ENCODE measurements at regions not wholly inside any gene's neighbourhood (a gene's known extent, or its start where the extent isn't known, plus 50 kb on each side); places are given as distances from the start of the nearest gene placed in this dataset.
"Not testable (repeated sequence)": the region's sequence is repeated elsewhere in the genome, so short reads cannot be mapped to it uniquely, and the experiment has no call there.

DNA sequence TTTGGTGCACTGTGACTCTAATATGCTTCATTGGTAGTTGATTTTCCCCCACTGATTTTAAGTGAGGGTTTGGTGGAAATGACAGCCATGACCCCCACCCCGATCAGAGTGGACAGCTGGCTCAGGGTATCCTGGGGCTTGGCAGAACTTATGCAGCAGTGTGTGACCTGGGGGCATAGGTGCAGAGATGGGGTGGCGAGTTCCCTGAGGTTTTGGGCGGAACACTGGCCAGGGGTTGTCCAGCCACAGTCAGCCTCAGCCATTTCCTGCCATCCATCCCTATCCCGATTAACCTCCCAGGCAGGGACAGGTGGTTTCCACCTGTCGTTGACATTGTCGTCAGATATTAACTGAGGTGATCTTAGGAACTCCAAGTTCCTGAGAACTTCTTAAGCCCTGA is 155.8 kb upstream of the CHST15 start:
- no peak for DNase-seq (ENCODE audit: extremely low read depth in 1 of 2, low read depth in 1 of 2)

DNA sequence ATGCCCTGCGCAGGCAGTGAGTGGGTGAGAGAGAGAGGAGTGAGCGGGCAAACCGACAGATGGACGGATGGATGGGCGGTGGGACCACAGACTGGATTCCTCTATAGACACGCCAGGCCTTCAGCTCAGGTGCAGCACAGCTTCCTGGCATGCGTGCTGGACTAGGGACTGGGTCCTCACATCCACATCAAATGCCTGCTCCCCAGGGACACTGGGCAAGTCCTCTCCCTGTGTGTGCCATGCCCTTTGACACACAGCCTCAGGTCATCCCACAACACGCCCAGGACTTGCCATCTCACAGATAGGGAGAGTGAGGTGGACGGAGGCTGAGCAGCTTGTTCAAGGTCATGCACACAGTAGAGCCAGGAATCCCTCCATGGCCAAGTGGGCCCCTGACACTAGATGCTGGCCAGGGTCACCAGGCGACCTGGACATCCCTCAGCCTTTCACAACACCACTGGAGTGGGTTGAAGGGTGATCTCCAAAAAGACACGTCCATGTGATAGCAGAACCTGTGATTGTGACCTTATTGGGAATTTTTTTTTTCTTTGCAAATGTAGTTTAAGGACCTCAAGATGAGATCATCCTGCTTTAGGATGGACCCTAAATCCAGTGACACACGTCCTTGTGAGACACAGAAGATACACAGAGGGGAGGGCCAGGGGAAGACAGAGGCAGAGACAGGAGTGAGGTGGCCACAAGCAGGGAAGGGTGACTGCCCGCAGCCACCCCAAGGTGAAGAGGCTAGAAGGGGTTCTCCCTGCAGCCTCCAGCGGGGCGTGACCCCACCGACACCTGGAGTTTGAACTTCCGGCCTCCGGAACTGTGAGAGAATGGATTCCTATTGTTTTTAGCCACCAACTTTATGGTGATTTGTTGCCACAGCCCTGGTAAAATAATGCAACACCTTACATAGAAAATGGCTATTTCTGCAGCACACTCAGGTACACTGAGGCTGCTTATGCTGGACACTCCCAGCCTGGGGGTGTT is 155.0 kb upstream of the CHST15 start:
- no peak for DNase-seq (ENCODE audit: extremely low read depth in 1 of 2, low read depth in 1 of 2)

DNA sequence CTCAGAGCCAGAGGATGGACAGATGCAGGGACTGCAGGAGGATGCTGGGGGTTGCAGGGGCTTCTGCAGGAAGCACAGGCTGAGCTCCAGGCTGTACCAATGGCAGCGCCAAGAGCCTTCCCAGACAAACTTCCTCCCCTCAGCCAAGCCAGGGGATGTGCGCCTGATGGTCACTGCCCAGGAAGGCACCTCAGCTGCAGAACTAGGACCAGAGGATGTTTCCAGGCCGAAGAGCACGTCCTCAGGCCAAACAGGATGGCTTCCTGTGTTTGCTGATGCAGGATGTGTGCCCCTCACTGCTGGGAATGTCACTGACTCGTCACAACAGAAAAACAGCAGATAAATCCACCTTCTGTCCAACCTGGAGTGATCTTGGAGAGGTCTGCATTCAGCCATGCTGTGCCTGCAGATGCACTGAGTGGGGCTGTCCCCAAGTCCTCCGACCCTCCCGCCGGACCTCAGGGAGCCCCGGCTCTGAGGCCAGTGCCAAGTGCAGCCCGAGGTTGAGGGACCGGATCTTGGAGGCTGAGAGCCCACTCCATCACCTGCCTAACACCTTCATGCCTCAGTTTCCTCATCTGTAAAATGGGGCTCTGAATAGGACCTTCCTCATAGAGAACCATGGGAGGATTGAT is 152.5 kb upstream of the CHST15 start:
- DNase-seq (ENCODE audit: extremely low read depth in 1 of 2, low read depth in 1 of 2) = no peak

DNA sequence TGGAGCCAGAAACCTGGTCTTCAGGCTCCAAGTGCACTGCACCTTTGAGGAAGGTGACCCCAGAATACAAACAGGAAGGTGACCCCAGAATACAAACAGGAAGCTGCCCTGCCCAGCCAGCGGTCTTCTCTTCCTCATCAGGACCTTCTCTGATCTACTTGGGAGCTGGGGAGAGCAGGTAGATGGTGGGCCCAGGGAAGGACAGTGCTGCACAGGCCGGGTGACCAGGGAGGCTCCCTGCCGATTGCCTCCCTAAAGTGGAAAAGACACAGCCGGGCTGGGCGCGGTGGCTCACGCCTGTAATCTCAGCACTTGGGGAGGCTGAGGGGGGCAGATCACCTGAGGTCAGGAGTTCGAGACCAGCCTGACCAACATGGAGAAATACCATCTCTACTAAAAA is 151.8 kb upstream of the CHST15 start:
- no peak for DNase-seq (ENCODE audit: extremely low read depth in 1 of 2, low read depth in 1 of 2)

DNA sequence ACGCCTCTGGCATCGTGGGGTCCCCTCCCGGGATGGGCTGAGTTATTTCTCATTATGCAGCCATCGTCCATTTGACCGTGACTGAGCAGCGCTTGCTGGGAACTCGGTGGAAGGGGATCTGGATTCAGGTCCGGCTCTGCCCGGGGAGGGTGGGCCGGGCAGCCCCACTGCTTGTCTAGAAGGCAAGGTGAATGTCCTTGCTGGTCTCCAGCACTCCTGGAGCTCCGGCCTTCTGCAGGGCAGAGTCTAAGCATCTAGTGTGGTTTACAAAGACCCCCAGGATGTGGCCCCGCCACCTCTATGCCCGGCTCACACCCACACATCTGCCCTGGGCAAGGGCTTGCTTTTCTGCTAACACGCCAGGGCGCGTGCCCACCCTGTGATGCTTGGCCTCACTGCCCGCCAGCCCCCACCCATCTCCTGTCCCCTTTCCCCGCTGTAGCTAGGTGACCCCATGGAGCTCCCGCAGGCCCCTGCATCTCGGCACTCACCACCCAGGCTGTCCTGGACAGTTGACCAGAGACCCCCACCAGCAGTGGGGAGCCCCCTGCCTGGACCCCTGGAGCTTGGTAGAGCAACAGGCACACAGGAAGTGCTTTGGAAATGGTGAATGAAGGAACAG is 151.0 kb upstream of the CHST15 start:
- DNase-seq (ENCODE audit: extremely low read depth in 1 of 2, low read depth in 1 of 2) = no peak

DNA sequence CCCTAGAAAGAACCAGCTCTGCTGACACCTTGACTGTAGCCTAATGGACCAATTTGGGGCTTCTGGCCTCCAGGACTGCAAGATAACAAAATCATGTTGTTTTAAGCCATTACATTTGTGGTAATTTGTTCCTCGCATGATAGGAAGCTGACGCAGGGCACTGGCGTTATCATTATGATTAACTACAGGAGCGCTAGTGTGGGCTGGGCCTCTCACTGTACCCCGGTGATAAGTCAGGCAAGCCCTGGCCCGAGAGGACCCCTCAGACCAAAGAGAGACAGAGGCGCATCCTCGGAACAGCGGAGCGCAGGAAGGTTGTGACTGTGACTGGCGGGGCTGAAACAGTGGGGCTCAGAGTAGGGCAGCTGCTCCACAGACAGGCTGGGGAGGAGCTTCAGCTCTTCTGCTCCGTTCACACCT is 150.3 kb upstream of the CHST15 start:
- DNase-seq (ENCODE audit: extremely low read depth in 1 of 2, low read depth in 1 of 2) = no peak

DNA sequence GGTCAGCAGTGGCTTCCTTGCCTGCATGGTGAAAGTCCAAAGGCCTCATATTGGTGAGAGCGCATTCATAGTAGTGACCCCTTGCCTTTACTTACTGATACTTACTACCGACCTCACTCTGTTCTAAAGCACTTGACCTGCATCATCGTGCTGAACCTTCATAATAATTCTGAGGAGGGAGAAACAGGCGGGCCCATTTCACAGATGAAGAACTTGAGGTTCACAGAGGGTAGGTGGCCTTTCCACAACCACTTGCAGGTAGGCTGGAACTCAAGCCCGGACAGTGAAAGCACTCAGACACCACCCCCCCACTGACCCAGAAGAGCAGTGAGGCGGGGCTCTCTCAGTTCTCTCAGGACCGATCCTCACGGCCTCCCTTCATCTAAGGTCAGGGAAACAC is 149.4 kb upstream of the CHST15 start:
- DNase-seq (ENCODE audit: extremely low read depth in 1 of 2, low read depth in 1 of 2) = no peak

DNA sequence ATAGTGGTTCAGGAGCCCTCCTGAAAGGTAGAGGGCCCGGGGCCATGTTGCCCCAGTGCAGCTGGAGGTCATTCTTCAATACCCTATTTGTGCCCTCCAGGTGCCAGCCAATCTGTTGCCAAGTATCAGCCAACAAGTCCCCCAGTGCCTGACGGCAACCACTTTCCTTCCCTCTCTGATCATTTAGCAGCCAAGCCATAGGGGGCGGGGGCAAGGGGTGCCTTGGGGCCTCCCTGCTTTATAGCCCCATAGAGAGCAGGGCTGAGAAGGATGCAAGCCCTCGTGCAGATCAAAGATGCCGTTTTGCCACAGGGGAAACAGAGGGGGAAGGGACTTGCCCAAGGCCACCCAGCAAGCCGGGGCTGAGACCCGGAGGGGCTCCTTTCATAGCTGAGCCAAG is 149.0 kb upstream of the CHST15 start:
- no peak for DNase-seq (ENCODE audit: extremely low read depth in 1 of 2, low read depth in 1 of 2)

DNA sequence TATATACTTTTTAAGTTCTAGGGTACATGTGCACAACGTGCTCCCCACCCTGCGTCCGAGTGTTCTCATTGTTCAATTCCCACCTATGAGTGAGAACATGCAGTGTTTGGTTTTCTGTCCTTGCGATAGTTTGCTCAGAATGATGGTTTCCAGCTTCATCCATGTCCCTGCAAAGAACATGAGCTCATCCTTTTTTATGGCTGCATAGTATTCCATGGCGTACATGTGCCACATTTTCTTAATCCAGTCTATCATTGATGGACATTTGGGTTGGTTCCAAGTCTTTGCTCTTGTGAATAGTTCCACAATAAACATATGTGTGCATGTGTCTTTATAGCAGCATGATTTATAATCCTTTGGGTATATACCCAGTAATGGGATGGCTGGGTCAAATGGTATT is 148.1 kb upstream of the CHST15 start:
- not testable (repeated sequence) for DNase-seq (ENCODE audit: extremely low read depth in 1 of 2, low read depth in 1 of 2)

DNA sequence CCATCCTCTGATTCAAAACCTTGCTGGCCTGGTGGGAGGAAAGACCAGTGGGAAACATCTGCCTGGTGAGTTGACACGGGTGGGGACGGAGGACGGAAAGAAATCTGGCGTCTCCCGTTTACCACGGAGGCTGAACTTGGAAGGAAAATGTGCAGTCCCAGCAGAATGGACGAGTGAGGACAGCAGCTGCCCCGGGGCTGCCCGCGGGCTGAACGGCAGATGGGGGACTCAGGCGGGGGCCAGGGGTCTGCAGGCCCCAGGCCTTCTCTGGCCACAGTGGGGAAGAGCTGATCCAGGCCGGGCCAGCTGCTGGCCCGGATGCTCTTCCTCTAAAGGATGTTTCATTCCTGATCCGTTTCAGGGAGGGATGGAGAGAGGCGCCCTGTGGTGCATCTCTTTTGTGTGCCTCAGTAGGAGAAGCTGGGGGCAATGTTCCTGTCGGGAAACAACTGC is 147.5 kb upstream of the CHST15 start:
- no peak for DNase-seq (ENCODE audit: extremely low read depth in 1 of 2, low read depth in 1 of 2)

DNA sequence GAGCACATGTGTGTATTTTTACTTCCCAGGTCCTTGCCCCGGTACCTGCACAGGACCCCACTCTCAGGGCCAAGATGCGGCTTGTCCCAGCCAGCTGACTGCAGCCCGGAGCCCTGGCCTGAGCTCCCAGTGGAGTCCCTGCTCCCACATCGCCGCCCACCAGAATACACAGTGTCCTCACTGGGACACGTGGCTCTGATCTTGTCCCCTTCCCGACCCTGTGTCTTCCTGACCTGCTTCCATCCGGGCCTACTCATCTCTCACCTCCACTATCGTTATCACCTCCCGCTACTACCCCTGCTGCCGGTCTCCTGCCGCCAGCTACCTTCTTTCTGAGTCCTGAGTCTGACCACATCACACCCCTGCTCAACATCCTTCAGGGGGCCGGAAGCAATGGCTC is 146.3 kb upstream of the CHST15 start:
- no peak for DNase-seq (ENCODE audit: extremely low read depth in 1 of 2, low read depth in 1 of 2)

DNA sequence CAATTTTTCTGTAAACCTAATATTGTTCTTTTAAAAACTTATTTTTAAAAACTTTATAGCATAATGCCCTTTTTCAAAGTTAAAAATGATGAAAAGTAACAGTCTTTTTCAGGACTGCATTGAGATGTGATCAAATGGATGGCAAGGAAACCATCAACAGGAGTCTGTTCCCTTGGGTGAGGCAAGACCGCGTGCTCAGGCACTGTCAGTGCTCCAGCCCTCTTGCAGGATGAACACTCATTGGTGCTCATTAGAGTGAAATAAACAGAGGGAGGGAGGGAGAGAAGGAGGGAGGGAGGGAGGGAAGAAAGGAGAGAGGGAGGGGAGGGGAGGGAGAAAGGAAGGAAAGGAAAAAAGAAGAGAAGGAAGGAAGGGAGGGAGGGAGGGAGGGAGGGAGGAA is 145.7 kb upstream of the CHST15 start:
- no peak for DNase-seq (ENCODE audit: extremely low read depth in 1 of 2, low read depth in 1 of 2)

DNA sequence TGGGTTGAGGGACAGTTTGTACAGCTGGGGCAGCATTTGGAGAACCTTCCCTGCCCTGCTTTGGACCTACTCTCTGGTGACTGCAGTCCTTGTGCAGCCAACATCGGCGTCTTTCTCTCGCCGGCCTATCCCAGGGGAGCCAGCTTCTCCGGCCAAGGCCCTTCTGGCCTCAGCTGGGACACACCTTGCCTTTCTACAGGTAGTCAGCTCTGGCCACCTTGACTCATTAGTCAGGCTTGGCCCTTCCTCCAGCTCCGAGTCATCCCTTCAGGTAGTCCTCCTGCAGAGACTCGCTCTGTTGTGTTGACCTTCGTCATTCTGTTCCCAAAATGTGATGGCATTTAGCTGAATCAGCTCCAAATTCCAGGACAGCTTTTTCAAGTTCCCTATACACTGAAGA is 145.0 kb upstream of the CHST15 start:
- no peak for DNase-seq (ENCODE audit: extremely low read depth in 1 of 2, low read depth in 1 of 2)

DNA sequence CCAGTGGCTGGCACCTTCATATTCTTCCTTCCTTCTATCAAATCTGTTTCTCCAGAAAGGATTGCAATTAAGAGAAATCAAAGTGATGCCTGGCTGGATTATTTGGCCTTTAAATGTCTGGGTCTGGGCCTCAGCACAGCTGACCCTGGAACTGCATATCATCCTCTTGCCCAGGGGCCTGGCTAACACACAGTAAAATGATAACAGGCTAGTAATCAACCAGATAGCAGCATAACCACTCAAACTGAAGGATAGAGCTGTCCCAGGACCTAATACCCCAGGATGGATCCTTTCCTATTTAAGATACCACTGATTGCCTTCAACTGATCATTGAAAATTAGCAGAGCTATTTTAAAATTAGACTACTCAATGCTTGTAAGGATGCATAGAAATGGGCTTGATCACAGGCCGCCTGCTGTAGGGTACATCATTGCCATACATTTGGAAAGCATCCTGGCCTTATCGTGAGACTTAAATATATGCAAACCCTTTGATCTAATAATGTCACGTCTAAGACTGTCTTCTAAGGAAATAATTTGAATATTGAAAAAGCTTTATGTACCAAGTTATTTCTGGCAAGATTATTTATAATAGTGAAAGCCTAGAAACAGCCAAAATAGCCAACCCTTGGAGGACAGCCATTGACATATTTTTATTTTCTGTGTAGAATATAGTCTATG is 144.0 kb upstream of the CHST15 start:
- DNase-seq (ENCODE audit: extremely low read depth in 1 of 2, low read depth in 1 of 2) = no peak

DNA sequence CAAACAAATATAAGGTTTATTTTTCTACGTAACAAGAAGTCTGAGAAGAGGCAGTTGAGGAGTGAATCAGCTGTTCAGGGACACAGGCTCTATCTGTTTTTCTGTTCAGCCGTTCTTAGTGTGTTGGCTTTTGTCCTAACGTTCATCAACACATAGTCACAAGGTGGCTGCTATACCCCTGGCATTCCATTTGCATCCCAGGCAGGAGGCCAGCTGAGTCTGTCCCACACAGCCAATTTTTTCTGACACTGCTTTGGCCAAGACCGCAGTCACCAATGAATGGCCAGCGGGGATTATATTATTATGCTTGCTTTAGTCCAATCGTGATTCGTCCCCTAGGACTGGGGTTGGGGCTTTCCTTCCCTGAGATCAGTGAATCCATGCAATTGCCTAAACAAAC is 143.4 kb upstream of the CHST15 start:
- DNase-seq (ENCODE audit: extremely low read depth in 1 of 2, low read depth in 1 of 2) = no peak

DNA sequence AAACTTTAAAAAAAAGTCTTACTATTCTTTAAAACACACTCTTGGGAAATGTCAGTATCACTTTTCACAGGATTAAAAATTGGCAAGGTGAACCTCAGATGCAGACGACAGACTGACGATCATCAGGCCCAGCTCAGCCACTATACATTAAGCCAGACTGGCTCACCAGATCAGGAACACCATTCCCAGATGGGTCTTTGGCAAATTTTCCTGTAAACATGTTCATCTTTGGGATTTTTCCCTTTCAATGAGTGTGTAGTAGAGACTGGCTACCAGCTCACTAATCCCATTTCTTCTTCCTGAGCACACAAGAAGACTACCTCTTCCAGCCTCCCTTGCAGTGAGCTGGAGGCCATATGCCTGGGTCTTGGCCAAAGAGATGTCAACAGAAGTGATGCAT is 142.7 kb upstream of the CHST15 start:
- DNase-seq (ENCODE audit: extremely low read depth in 1 of 2, low read depth in 1 of 2) = no peak

DNA sequence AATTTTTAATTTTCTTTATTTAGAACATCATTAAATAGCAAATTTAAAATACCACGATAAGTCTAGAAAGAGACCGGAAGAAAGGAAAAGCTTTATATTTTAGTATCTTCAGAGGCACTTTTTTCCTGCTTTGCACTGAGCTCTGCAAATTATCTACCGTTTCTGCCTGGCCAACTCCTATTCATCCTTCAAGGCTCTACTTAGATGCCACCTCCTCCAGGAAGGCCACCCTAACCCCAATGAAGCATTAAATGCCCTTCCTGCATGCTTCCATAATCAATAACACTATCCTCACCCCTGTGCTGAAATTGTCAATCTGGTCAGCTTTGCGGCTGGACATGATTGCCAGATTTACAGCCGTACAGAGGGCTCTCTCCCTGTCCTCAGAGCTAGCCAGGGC is 141.8 kb upstream of the CHST15 start:
- DNase-seq (ENCODE audit: extremely low read depth in 1 of 2, low read depth in 1 of 2) = no peak

DNA sequence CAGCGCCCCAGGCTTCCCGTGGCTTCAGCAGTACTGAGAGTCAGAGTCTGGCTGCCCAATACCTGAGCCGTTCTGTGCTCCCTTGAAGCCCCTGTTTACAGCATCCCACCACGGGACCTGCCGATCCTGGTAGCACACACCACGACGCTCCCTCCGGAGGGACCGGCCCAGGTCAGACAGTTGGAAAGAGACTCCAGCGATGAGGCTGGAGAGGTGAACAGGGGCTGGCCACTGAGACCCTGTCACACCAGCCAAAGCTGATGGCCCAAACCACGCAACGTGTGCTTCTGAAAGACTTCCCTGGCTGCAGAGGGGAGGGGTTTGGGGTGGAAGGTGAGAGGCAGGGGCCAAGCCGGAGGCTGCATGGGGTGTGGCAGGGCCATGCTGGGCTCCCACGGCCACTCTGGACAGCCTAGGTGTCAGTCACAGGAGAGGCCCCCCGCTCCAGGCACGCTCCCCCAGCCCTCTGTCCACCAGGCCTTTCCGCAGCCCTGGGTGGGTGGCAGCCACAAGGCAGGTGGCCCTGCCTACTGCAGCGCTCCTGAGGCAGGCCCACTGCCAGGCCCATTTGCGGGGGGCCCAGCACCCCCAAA is 140.2 kb upstream of the CHST15 start:
- no peak for DNase-seq (ENCODE audit: extremely low read depth in 1 of 2, low read depth in 1 of 2)

DNA sequence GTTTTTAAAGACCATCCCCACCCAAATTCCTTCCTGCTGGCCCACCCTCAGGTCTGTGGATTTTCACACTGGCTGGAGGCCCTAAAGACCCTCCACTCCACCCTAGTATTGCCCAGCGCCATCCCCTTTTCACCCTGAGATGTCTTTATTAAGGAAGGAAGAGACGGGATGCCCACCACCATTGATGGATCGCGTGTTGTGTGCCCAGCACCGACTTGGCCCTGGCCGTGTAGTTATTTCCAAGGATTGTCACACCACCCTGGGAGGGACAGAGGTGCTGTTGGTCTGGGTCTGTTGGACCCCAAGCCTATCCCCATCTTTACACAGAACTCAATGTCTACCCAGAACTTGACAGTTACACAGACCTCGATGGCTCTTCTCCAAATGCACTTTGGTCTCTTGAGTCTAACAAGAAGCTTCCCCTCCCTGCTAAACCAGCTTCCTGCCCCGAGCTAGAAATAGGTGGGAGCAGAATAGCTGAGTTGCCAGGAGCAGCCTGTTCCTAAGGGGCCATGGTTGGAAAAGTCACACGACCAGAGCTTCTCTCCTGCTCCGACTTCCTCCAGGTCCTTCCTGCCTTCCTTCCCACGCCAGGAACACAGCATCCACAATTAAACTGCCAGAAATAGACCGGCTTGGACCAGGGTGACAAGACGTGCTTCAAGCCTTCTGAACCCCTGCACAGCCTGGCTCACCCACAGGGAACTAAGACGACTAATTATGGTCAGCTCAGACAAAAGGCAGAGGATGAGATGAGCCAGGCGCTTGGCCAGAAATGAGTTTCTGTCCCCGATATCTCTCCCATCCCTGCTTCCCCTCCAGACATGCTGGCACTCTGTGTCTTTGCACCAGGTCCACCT is 139.5 kb upstream of the CHST15 start:
- DNase-seq (ENCODE audit: extremely low read depth in 1 of 2, low read depth in 1 of 2) = no peak

Measured in activated CD8-positive, alpha-beta memory T cell treated with anti-CD3 and anti-CD28 coated beads for 1 hour (primary cell).